IPS DF 19.7 (cell line): ENCODE measurements at regions not wholly inside any gene's neighbourhood (a gene's known extent, or its start where the extent isn't known, plus 50 kb on each side); places are given as distances from the start of the nearest gene placed in this dataset.
"Not testable (repeated sequence)": the region's sequence is repeated elsewhere in the genome, so short reads cannot be mapped to it uniquely, and the experiment has no call there.

Experiments
- DNase-seq: peaks from one replicate; pipeline ENCODE4 v3.0.0-alpha.2; 2013; ENCODE audit warnings: low read depth, low spot score

DNA sequence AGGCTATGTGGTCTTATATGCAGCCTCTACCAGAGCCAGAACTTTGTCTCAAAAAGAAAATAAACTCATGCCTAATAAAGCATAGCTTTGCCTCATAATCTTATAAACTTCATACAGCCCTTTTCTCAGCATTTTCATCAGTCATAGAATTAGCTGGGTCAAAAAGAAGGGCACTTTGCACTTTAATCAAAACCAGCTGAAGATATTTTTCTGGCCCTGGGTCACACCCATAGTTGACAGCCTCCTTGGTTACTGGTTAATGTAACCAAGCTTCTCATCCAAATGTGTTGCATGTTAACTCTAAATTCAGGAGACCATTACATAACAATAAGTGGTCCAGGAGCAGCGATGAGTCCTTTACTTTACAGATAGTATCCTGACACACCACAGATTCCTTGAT, 558.2 kb downstream of the FLRT2 start:
- DNase-seq: no peak

DNA sequence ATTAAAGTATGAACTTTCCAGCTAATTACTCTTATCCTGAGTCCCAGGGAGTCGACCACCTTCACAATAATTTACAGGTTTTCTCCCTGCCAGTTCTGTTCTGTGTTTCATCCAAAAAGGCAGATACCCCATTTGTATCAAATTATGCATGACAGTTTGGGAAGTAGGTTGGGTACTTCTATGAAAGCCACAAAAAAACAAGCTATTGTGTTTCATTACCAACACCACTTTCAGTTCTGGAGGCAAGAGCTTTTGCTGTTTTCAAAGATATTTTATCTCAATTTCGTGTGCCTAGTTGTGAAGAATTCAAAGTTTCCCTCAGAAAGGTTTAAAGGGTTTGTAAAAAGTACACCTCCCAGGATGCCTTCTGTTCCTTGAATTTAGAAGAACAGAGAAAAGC, 557.4 kb downstream of the FLRT2 start:
- DNase-seq: no peak

DNA sequence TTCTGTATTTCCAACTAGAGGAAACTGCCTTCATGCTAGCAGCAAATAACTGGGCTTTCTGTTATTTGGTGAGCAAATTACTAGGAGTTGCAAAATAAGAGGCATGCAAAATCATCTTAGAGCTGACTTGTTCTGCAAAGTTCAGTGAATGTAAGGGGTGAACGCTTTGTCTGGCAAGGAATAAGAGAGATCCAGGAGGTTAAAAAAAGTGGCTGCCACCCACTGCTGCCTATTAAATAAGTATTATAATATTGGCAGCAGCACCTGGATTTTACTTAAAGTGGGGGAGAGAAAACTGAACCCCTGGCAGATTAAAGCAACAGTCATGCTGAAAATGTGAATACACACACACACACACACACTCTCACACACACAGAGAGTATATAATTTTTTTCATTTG, 557.0 kb downstream of the FLRT2 start:
- no peak for DNase-seq

DNA sequence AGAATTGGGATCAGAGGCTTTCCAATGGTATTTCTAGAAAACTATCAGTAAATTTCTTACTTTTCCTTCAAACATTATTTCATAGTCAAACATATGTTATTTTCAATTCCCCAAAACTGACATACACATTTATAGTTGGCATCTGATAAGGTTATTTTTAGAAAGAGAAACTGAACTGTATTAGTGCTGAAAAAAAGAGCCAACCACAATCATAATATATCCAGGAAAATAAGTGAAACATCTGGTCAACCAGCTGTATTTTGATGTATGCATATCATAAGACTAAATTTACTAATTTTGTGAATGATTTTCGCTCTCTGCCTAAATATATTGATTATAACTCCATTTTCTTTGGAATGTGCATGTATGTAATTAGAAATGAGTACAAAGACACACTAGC, 554.2 kb downstream of the FLRT2 start:
- no peak for DNase-seq

DNA sequence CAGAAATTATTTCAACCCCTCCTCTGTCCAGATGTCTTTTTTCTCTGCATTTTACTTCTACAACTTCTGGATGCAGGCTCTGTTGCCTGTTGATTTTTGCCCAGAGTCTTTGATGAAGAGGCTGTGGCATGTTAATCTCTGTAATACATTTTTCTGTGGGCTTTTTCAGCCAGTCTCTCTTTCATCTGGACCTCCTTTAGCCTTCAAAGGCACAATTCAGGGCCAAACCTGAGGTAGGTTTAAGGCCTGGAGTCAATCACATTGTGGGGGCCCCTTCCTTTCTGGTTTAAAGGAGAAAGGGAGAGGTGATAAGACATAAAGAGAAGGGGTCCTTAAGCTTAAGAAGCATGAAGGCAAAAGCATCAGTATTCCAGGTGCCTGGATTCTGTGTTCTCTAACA, 553.7 kb downstream of the FLRT2 start:
- no peak for DNase-seq

DNA sequence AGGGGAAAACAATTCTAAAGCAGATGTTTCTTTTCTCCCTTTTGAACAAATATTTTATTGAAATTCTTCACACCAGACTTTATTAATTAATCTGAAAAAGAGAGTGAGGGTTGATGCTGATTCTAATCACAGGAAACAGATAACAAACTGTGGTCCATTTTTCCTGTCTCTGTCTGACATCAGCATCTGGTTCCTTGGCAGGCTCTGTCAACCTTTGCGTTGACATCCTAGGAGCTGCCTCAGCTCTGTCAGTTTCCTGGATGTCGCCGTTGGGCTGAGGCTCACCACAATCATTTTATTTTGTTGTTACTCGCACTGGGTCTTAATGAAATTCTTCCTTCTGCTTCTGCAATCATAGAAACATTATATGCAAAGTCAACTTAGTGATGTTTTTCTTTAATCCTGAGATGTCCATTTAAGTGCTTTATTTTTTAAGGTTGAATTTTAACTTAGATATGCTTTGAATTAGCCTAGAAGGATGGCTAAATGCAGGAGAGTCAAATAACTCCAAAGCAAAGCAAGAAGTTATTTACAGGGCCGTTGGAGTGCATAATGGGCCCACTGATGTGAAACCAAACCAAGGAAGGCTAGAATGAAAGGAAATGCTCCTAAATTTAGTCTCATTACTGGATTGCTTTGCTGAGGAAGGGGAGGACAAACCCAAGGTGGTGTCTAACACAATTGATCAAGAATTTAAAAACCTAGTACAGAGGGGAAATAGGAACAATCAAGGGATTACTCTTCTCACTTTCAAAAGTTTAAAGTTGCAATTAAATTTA, 542.4 kb downstream of the FLRT2 start:
- DNase-seq: no peak

DNA sequence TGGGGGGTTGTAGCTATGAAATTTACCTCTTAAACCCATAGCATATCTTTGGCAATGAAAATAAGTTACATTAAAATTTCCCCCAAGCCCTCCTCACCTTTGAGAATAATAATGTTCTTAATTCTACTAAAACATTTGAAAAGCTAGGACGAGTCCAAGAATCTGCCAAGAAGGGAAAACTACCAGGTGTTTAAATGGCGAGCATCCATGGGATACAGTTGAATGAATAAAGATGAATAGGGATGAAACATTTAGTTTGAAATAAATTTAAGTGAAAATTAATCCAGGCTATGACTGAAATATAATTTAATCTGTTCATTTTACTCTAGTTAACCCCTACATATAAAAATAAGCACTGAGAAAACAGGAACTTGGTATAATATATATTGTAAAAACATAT, 536.7 kb downstream of the FLRT2 start:
- DNase-seq: no peak

DNA sequence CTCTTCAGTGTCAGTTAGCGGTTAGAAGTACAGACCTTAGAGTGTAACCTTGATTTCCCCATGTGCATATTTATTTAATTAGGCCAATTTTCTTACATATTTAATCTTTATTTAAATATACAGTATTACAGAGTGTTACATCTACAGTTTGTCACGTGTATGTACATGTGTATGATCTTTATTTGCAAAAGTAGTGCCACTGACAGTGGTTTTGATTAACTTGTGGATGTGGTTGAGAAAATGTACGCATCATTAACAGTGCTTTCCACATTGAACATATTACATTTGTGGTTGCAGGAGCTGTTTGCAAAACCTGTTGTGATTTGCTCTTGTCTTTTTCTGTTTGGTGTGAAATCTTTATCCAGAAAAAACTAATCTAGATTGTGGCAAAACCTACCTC, 535.5 kb downstream of the FLRT2 start:
- no peak for DNase-seq

DNA sequence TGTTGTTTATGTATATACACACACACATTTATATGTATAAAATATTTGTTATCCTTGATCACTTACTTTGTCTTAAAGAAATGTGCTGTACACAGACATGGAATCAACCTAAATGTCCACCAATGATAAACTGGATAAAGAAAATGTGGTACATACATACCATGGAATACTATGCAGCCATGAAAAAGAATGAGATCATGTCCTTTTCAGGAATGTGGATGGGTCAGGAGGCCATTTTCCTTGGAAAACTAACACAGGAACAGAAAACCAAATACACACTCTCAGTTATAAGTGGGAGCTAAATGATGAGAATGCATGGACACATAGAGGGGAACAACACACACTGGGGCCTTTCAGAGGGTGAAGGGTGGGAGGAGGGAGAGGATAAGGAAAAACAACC, 534.7 kb downstream of the FLRT2 start:
- DNase-seq: not testable (repeated sequence)

DNA sequence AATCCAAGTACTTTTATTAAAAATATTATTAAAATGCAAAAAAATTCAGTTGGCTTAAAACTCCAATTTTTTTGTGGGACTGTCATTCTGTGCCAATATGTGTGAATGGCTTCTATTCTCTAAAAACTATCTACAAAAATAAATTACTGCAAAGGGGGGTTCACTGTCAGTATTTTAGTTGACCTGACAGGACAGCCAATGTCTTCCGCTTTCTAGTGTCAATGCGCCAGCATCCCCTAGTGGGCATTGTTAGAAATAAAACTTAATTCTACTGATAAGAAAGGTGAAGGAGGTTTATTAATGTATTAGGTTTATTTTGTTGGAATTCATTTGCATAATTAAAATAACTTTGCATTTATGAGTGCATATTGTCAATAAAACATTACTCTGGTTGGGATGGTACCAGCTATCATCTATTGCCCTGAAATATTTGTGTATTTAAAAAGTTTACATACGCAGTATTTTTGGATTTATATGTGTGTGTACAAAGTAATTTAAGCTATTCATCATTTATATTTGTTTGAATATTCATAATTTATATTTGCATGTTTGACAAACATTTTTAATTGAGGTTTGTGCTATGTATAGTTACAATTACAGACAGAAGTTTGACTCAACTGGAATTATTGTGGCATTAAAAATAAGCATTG, 527.2 kb downstream of the FLRT2 start:
- DNase-seq: no peak

DNA sequence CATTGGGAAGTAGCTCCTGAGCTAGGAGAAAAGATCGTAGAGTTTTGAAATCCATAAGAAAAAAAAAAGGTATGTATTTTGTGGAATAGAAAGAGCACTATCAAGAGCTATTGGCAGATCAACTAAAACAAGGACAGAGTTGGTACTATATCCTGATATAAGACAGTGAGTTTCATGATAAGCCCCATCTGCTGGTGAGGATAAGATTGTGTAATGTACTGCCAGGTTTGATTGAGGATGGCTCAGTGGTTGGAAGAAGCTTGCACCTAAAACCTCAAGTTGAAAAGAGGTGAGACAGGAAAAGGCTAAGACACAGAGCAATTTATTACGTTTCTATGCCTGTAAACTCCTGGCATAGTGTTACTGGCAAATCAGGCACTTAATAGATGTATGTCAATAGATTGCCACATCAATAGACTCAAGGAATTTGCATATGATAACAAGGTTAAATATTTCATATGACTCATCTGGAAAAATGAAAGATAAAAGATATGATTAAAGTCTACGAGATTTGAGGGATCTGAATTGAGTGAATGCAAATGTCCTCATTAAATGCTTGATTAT, 525.6 kb downstream of the FLRT2 start:
- DNase-seq: no peak

DNA sequence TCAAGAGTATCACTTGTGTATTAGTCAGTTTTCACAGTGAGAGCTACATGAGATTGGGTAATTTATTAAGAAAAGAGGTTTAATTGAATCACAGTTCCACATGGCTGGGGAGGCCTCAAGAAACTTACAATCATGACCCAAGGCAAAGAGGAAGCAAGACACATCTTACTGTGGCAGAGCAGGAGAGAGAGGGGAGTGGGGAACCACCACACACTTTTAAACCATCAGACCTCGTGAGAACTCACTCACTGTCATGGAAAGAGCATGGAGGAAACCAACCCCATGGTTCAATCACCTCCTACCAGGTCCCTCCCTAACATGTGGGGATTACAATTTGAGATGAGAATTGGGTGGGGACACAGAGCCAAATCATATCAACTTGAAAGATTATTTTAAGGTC, 522.9 kb downstream of the FLRT2 start:
- no peak for DNase-seq

DNA sequence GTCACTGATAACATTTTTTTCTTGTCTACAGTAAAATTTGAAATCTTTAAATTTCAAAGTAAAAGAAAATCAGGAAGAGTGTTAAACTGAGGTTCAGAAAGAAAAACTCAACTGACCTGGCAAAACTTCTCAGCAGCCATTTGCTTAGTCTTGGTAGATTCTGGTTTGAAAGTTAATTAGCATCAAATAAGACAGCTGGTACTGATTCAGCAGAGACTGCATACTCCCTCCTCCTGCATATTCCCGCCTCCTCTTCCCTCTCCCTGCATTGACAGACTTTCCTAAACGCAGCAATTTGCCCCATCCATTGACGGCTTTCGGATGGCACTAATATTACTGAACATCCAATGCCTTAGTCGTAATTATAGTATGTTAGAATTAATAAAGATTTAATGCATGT, 520.8 kb downstream of the FLRT2 start:
- DNase-seq: no peak

DNA sequence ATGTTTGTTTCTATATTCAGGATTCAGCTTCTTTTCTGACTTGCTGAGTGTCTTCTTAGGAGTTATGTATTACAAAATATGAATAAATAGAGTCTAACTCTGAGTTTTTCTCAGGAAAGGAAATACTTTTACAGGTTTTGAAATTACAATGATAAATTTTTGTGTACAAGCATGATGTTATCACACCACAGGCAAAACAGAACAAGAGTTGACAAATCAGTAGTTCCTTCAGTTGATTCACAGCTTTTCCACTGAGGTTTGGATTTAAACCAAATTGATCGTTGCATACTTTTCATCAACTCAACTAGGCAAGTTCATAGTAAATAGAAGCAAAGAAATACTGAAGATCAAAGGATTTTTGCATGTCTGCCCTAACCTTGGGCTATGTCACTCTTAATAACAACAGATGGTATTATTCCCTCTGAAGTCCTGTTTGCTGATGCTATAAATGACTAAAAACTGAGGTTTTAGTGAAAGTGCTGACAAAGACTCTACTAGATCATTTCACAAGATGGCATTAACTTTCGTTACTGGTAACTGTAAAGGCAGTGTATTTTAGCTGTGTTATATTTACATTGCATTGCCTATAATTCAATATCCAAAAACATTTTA, 520.2 kb downstream of the FLRT2 start:
- no peak for DNase-seq

DNA sequence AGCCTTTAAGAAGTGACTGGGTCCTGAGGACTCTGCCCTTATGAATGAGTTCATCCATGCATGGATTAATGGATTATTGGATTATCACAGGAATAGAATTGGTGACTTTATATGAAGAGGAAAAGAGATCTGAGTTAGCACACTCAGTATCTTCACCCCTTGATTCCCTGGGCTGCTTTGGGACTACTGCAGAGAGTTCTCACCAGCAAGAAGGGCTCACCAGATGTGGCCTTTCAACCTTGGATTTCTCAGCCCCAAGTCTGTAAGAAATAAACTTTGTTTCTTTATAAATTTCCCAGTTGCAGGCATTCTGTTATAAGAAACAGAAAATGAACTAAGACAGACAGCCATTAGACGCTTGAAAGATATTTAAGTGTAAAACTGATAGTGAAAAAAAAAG, 509.2 kb downstream of the FLRT2 start:
- DNase-seq: no peak

DNA sequence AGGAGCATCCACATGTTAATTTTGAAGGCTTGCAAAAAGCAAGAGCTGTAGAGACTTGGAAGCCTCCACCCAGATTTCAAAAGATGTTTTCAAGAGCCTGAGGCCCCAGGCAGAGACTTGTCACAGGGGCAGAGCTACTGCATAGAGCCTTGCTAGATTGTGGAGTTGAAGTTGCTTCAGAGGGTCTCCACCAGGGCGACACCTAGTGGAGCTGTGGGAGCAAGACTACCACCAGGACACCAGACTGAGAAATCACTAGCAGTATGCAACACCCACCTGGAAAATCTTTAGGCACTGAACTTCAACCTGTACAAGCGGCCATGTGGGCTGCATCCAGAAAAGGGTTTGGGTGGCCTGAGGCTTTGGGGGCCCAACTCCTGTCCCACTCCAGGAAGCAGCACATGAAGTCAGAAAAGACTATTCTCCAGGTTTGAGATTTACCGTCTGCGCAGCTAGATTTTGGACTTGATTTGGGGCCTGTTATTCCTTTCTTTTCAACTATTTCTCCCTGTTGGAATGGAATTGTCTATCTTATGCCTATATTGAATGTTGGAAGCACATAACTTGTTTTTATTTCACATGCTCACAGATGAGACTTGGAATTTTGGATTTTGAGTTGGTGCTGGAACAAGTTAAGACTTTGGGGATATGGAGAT, 508.6 kb downstream of the FLRT2 start:
- DNase-seq: peak; percentile 56

DNA sequence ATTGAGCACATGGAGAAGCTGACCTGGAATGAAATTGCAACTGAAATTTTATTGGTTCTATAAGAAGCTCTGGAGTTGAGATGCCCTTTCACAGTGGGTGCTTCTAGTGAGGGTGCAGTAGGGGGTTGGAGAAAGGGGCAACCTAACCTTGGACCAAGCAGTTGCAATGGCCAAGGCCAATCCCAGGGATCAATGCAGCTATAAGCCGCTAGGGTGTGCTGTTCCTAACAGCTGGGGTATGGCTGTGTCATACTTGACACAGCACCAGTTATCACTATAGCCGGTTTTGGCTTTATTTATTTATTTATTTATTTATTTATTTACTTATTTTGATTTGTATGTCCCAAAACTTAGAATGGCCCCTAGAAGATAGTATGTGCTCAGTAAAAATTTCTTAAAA, 505.9 kb downstream of the FLRT2 start:
- no peak for DNase-seq

DNA sequence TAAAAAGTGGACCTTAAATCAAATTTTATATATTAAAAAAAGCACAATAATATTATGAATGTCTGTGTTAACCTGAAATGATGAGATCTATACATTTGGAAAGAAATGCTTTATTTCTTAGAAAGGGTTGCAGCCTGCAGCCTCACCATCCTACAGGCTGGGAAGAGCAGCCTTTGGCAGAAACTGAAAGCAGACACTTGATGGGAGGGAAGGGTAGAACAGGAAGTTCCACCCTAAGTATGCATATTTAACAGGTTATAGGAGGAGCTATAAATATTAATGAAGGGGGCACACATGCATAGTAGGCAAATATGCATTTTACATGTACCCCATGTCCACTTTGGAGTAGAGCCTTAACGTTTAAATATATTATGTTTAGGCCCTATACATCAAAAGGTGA, 498.0 kb downstream of the FLRT2 start:
- no peak for DNase-seq

DNA sequence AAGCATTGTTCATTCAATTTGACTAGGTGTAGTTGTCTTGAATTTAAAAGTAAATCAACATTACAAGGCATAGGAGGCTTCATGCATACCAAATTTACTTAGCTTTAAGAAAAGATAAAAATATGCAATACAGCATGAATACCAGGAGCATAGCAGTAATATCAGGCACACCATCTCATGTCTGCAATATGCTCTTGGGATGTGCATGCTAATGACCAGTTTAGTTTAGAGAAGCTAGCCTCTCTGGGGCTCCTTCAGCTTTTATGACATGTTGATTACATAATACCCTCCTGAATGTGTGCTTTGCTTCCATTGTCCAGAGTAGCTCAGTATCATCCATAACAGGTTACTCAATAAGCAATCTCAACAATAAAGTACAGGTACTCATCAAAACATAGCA, 497.2 kb downstream of the FLRT2 start:
- DNase-seq: no peak

DNA sequence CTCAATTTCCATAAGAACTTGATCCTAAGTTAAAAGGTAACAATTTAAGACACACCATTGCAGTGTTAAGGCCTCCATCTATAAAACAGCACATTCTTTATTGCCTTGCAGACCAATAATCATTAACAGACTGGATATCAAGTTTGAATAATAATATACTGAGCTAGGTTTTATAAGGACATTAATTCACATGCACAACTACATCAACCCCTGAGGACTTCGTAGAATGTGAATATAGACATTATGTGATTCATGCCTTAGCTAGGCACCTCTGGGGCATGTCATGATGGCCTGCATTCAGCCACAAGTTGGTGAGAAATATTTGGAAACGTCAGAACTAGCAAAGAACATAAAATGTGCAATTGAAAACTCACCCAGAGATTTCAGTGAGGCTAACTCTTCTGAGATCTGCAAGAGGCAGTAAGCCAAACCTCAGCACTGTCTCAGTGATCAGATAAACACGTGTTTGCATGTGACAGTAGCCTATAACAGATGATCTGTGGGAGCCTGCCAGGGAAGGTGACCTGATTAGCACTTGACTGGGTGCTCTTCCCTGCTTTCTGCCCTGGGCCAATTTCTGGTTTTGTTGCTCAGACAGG, 492.2 kb downstream of the FLRT2 start:
- DNase-seq: no peak

DNA sequence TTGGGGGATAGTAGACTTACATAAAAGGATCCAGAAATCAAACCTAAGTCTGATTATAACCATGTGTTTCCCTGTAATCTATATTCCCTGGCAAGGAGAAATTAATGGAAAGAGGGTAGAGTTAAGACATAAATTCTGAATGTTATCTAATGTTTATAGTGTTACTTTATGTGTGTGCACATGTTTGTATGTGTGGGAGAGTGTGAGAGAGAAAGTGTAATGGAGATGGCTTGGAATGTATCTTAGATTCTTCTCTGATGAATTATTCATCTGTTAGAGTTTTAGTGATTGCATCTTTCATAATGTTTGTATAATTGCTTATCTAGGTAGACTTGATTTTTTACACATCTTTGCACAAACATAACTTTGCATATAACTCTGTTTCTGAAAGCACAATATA, 490.9 kb downstream of the FLRT2 start:
- no peak for DNase-seq

DNA sequence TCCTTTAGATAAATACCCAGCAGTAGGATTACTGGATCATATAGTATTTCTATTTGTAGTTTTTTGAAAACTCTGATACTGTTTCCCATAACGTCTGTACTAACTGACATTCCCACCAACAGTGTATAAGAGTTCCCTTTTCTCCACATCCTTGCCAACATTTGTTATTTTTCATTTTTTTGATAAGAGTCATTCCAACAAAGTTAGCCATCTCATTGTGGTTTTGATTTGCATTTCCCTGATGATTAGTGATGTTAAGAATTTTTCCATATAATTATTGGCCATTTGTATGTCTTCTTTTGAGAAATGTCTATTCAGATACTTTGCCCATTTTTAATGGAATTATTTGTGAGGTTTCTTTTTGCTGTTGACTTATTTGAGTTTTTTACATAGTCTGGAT, 486.0 kb downstream of the FLRT2 start:
- DNase-seq: no peak
